ENCODE measurements at regions not wholly inside any gene's neighbourhood (a gene's known extent, or its start where the extent isn't known, plus 50 kb on each side); places are given as distances from the start of the nearest gene placed in this dataset.

DNA sequence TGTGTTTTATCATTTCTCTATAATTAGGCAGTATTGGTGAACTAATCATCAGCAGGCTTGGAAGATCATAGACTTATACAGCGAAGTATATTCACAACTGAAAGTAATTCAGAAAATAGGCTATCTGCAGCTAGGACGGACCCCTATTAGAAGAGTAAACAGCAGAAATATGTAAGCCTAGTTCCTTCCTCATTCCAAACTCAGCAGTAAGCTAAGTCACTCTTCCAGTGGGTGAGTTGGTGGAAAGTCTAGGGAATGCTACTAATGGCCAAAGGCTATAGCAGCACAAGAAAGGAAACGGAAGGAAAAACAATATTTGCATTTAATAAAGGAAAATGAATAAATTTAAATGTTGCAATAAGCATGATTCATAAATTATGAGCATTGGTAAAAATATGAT lies 918.1 kb upstream of the TMPRSS15 start:
- TF ChIP-seq CTCF (conservative IDR thresholded peaks at IDR 0.05): no peak
- TF ChIP-seq ZFX (IDR thresholded peaks at IDR 0.05): no peak
